ENCODE measurements at regions not wholly inside any gene's neighbourhood (a gene's known extent, or its start where the extent isn't known, plus 50 kb on each side); places are given as distances from the start of the nearest gene placed in this dataset.

DNA sequence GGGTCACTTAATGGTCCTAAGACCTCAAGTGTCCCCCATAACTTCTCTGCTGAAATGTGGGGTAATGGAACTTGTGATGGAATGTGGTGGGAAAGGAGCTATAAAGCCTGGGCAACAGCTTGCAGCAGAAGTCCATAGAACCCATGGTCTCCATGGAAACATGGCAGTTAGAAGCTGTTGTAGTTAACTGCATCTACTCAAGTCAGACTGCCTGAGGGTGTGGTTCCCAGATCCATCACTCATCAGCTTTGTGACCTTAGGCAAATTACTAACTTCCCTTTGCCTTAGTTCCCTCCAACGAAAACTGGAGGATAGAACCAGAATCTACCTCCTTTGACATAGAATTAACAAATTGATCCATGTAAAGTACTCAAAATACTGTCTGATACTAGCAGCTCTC, 113.0 kb downstream of the SPATA18 start:
- Histone ChIP-seq H3K27ac (ENCODE audit: low read depth, low read length, poor library complexity, severe bottlenecking) (no peak overlapping the region), H3K4me2 (ENCODE audit: low read length) (no peak overlapping the region), H3K9me3 (ENCODE audit: low read length) (no peaks in the 10 kb centered on the region), H3K4me1 (ENCODE audit: insufficient read depth, low read length, poor library complexity, severe bottlenecking) (no peaks in the 10 kb centered on the region), H2AFZ (ENCODE audit: low read length) (no peak overlapping the region), H3K36me3 (ENCODE audit: insufficient read depth, low read length) (no peaks in the 10 kb centered on the region), H3K9me2 (ENCODE audit: insufficient read depth, low read length) (no peaks in the 10 kb centered on the region), H4K20me1 (ENCODE audit: insufficient read depth, low read length) (no peaks in the 10 kb centered on the region), H3K4me3 (ENCODE audit: low read depth, low read length, poor library complexity, severe bottlenecking) (no peak overlapping the region), H3K79me2 (ENCODE audit: insufficient read depth, low read depth, low read length) (no peaks in the 10 kb centered on the region)
- CTCF ChIA-PET (ENCODE audit: unreplicated experiment): no interaction called here
- no peak for DNase-seq (ENCODE audit: low spot score)
- POLR2A ChIA-PET: no interaction called here
- no peak for TF ChIP-seq EZH2phosphoT487 (IDR thresholded peaks at IDR 0.05; ENCODE audit: borderline replicate concordance, low read depth, low read length)
- TF ChIP-seq, protein P1, sequence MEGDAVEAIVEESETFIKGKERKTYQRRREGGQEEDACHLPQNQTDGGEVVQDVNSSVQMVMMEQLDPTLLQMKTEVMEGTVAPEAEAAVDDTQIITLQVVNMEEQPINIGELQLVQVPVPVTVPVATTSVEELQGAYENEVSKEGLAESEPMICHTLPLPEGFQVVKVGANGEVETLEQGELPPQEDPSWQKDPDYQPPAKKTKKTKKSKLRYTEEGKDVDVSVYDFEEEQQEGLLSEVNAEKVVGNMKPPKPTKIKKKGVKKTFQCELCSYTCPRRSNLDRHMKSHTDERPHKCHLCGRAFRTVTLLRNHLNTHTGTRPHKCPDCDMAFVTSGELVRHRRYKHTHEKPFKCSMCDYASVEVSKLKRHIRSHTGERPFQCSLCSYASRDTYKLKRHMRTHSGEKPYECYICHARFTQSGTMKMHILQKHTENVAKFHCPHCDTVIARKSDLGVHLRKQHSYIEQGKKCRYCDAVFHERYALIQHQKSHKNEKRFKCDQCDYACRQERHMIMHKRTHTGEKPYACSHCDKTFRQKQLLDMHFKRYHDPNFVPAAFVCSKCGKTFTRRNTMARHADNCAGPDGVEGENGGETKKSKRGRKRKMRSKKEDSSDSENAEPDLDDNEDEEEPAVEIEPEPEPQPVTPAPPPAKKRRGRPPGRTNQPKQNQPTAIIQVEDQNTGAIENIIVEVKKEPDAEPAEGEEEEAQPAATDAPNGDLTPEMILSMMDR (conservative IDR thresholded peaks at IDR 0.05; ENCODE audit: low read length): no peak
- intact Hi-C loops (cut with micrococcal nuclease; ENCODE audit: unreplicated experiment): no loop called here
- no TSS peak for BruUV-seq (replicated peaks)

DNA sequence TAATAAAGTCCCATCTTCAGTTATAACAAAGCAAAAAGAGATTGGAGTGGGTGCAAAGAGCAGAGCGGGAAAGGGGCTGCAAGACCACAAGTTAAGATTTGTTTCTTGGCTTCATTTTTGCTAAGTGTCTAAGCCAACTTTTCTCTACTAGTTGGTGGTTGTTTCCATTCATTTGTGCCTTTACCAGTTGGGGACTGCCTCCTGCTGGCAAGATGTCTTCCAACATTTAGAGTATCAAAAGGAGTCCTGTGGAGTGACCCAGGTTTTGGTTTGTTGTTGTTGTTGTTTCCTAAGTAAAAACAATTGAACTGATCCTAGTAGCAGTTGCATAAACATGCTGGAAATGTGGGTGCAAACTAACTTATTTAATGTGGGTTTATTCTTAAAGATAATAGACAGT, 121.1 kb downstream of the SPATA18 start:
- no peaks in the 10 kb centered on the region for H3K36me3 ChIP-seq (ENCODE audit: insufficient read depth, low read length)
- H3K4me1 ChIP-seq (ENCODE audit: insufficient read depth, low read length, poor library complexity, severe bottlenecking): no peaks in the 10 kb centered on the region
- POLR2A ChIA-PET: interaction anchor here (1.0 kb wide), 1 partner anchor 24 kb away, joined by 4 read pairs; no protein-coding TSS in a partner anchor
- H3K4me3 ChIP-seq (ENCODE audit: low read depth, low read length, poor library complexity, severe bottlenecking): no peak overlapping the region
- BruUV-seq (replicated peaks): no TSS peak
- no peak overlapping the region for H3K27ac ChIP-seq (ENCODE audit: low read depth, low read length, poor library complexity, severe bottlenecking)
- no peak for DNase-seq (ENCODE audit: low spot score)
- intact Hi-C loops (cut with micrococcal nuclease; ENCODE audit: unreplicated experiment): no loop called here
- no peak for TF ChIP-seq EZH2phosphoT487 (IDR thresholded peaks at IDR 0.05; ENCODE audit: borderline replicate concordance, low read depth, low read length)
- TF ChIP-seq, protein P1 (conservative IDR thresholded peaks at IDR 0.05; ENCODE audit: low read length): peak; percentile 30; the same call in 1 of the 2 replicates
- H3K9me2 ChIP-seq (ENCODE audit: insufficient read depth, low read length): no peaks in the 10 kb centered on the region
- CTCF ChIA-PET (ENCODE audit: unreplicated experiment): no interaction called here
- H3K4me2 ChIP-seq (ENCODE audit: low read length): no peak overlapping the region
- no peaks in the 10 kb centered on the region for H4K20me1 ChIP-seq (ENCODE audit: insufficient read depth, low read length)
- H3K79me2 ChIP-seq (ENCODE audit: insufficient read depth, low read depth, low read length): no peaks in the 10 kb centered on the region
- H2AFZ ChIP-seq (ENCODE audit: low read length): no peak overlapping the region
- H3K9me3 ChIP-seq (ENCODE audit: low read length): no peaks in the 10 kb centered on the region

DNA sequence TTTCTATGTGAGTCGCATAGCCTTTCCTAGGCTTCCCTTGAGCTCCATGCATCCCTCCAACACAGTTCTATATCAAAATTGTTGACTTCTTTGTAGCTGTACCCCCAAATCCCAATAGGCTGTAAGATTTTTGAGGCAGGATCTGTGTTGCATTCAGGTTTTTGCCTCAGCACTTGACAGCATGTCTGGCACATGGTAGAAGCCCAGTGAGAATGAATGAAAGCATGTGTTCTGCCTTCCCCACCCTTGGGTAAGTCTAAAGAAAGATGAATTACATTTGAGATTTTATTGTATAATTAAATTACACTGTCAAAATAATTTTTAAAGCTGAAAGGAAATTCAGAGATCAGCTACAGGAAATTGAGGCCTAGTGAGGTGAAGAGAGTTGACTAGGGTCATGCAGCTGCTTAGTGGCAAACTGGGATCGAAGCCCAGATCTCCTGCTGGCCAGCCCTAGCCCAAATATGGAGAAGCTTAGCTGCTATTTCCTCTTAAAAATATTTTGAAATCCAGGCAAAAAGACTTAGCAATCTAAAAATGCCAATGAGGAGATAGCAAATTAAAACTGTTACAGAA, 122.5 kb downstream of the SPATA18 start:
- TF ChIP-seq EZH2phosphoT487 (IDR thresholded peaks at IDR 0.05; ENCODE audit: borderline replicate concordance, low read depth, low read length): no peak
- TF ChIP-seq, protein P1 (conservative IDR thresholded peaks at IDR 0.05; ENCODE audit: low read length): no peak
- H2AFZ ChIP-seq (ENCODE audit: low read length): no peak overlapping the region
- H3K27ac ChIP-seq (ENCODE audit: low read depth, low read length, poor library complexity, severe bottlenecking): no peak overlapping the region
- no peaks in the 10 kb centered on the region for H4K20me1 ChIP-seq (ENCODE audit: insufficient read depth, low read length)
- H3K9me2 ChIP-seq (ENCODE audit: insufficient read depth, low read length): no peaks in the 10 kb centered on the region
- H3K4me3 ChIP-seq (ENCODE audit: low read depth, low read length, poor library complexity, severe bottlenecking): no peak overlapping the region
- POLR2A ChIA-PET: interaction anchor here (1.4 kb wide), 1 partner anchor 15 kb away, joined by 3 read pairs; no protein-coding TSS in a partner anchor
- no peaks in the 10 kb centered on the region for H3K4me1 ChIP-seq (ENCODE audit: insufficient read depth, low read length, poor library complexity, severe bottlenecking)
- no peaks in the 10 kb centered on the region for H3K9me3 ChIP-seq (ENCODE audit: low read length)
- DNase-seq (ENCODE audit: low spot score): no peak
- CTCF ChIA-PET (ENCODE audit: unreplicated experiment): no interaction called here
- BruUV-seq (replicated peaks): no TSS peak
- intact Hi-C loops (cut with micrococcal nuclease; ENCODE audit: unreplicated experiment): no loop called here
- H3K4me2 ChIP-seq (ENCODE audit: low read length): no peak overlapping the region
- no peaks in the 10 kb centered on the region for H3K79me2 ChIP-seq (ENCODE audit: insufficient read depth, low read depth, low read length)
- no peaks in the 10 kb centered on the region for H3K36me3 ChIP-seq (ENCODE audit: insufficient read depth, low read length)
